MCF 10A (cell line): ENCODE measurements at regions not wholly inside any gene's neighbourhood (a gene's known extent, or its start where the extent isn't known, plus 50 kb on each side); places are given as distances from the start of the nearest gene placed in this dataset.
"Not testable (repeated sequence)": the region's sequence is repeated elsewhere in the genome, so short reads cannot be mapped to it uniquely, and the experiment has no call there.

Experiments used
- BruUV-seq: library from RNA; stranded (reverse); fragments of 400-500 nt; replicated peaks from 2 replicates; lab custom pipeline; 2021; lab: Mats Ljungman, UMichigan
- CTCF ChIA-PET: fragments of 300-600 bp; sonication (Branson Sonifier 250); formaldehyde crosslinking; extraction: SDS; loops from one replicate; lab custom pipeline; 2021; ENCODE audit warnings: antibody characterized with exemption, inconsistent platforms; lab: Yijun Ruan, JAX
- POLR2A ChIA-PET: fragments of 300-600, 350-650 bp; sonication (Branson Sonifier 250); formaldehyde crosslinking; extraction: SDS; loops from one replicate; lab custom pipeline; 2020; ENCODE audit warnings: antibody characterized with exemption, inconsistent platforms; lab: Yijun Ruan, JAX
- DNase-seq: peaks from one replicate; pipeline ENCODE4 v3.0.0-alpha.2; 2018; ENCODE audit not compliant: unreplicated experiment
- H3K27ac Mint-ChIP-seq: one replicate; pipeline ENCODE4 v1.8.0; 2022; ENCODE audit warnings: mild to moderate bottlenecking, low read depth, mixed read lengths; ENCODE audit not compliant: unreplicated experiment
- H3K27me3 Mint-ChIP-seq: one replicate; pipeline ENCODE4 v1.8.0; 2022; ENCODE audit warnings: mixed read lengths; ENCODE audit not compliant: insufficient read depth, unreplicated experiment
- H3K36me3 Mint-ChIP-seq: one replicate; pipeline ENCODE4 v1.8.0; 2022; ENCODE audit warnings: mild to moderate bottlenecking, moderate library complexity, mixed read lengths; ENCODE audit not compliant: insufficient read depth, unreplicated experiment
- H3K4me1 Mint-ChIP-seq: one replicate; pipeline ENCODE4 v1.8.0; 2022; ENCODE audit warnings: mixed read lengths; ENCODE audit not compliant: insufficient read depth, unreplicated experiment
- H3K4me3 Mint-ChIP-seq: one replicate; pipeline ENCODE4 v1.8.0; 2022; ENCODE audit warnings: mild to moderate bottlenecking, moderate library complexity, mixed read lengths; ENCODE audit not compliant: unreplicated experiment
- H3K9me3 Mint-ChIP-seq: one replicate; pipeline ENCODE4 v1.8.0; 2022; ENCODE audit warnings: mixed read lengths; ENCODE audit not compliant: unreplicated experiment
- CTCF ChIP-seq: fragments of 200-600 bp; IDR thresholded peaks from one replicate; pipeline ENCODE4 v1.8.0; 2022; ENCODE audit warnings: antibody characterized with exemption, mild to moderate bottlenecking; ENCODE audit not compliant: unreplicated experiment
- intact Hi-C: fragments of 100-400 bp; cut with micrococcal nuclease; formaldehyde crosslinking; loops from 2 replicates; pipeline ENCODE4 v1.14.1; 2022

- Mint-ChIP-seq H3K4me3 (no peak overlapping the region), H3K36me3 (peaks cover 7% of the 10 kb centered on the region), H3K4me1 (no peaks in the 10 kb centered on the region), H3K9me3 (peaks cover 10% of the 10 kb centered on the region), H3K27ac (no peak overlapping the region), H3K27me3 (no peaks in the 10 kb centered on the region)
- intact Hi-C loops = no loop called here
- TF ChIP-seq CTCF = no peak
- DNase-seq = no peak
- POLR2A ChIA-PET = interaction anchor here (0.9 kb wide), 1 partner anchor 45 kb away, joined by 3 read pairs; no protein-coding TSS in a partner anchor
- CTCF ChIA-PET = interaction anchor here (0.9 kb wide), 1 partner anchor 40 kb away, joined by 4 read pairs; no protein-coding TSS in a partner anchor
- BruUV-seq = no TSS peak
These were observed 88.9 kb upstream of the ATF7IP2 start for GRCh38 chr16:10296956-10297340.

GRCh38 chr16:10297341-10298006, 88.4 kb upstream of the ATF7IP2 start:
- Mint-ChIP-seq H3K36me3 (peaks cover 7% of the 10 kb centered on the region), H3K4me3 (no peak overlapping the region), H3K27me3 (no peaks in the 10 kb centered on the region), H3K4me1 (no peaks in the 10 kb centered on the region), H3K27ac (no peak overlapping the region), H3K9me3 (peaks cover 10% of the 10 kb centered on the region)
- POLR2A ChIA-PET = interaction anchor here (0.9 kb wide), 1 partner anchor 45 kb away, joined by 3 read pairs; no protein-coding TSS in a partner anchor
- DNase-seq = no peak
- intact Hi-C loops = no loop called here
- BruUV-seq = no TSS peak
- TF ChIP-seq CTCF = no peak
- CTCF ChIA-PET = interaction anchor here (0.9 kb wide), 1 partner anchor 41 kb away, joined by 4 read pairs; no protein-coding TSS in a partner anchor

GRCh38 chr16:10300905-10301304, 85.0 kb upstream of the ATF7IP2 start:
- DNase-seq = no peak
- Mint-ChIP-seq H3K36me3 (no peaks in the 10 kb centered on the region), H3K4me1 (no peaks in the 10 kb centered on the region), H3K4me3 (no peak overlapping the region), H3K27me3 (no peaks in the 10 kb centered on the region), H3K9me3 (peaks cover 7% of the 10 kb centered on the region), H3K27ac (no peak overlapping the region)
- CTCF ChIA-PET = interaction anchor here (1.0 kb wide), 1 partner anchor 44 kb away, joined by 3 read pairs; no protein-coding TSS in a partner anchor
- no TSS peak for BruUV-seq
- intact Hi-C loops = no loop called here
- POLR2A ChIA-PET = interaction anchor here (0.6 to 1.5 kb wide), 2 partner anchors 8 to 1440 kb away, joined by 4 to 5 read pairs; no protein-coding TSS in a partner anchor
- no peak for TF ChIP-seq CTCF

- H3K27ac Mint-ChIP-seq, H3K9me3 Mint-ChIP-seq, H3K4me1 Mint-ChIP-seq, H3K27me3 Mint-ChIP-seq, H3K36me3 Mint-ChIP-seq, POLR2A ChIA-PET, intact Hi-C loops, H3K4me3 Mint-ChIP-seq, BruUV-seq: not testable (repeated sequence)
- CTCF ChIA-PET = interaction anchor here (0.6 kb wide), 1 partner anchor 175 kb away, joined by 3 read pairs; no protein-coding TSS in a partner anchor
- peak; percentile 59 for DNase-seq
These were observed 84.3 kb upstream of the ATF7IP2 start for GRCh38 chr16:10301547-10301946.
